ENCODE measurements at regions not wholly inside any gene's neighbourhood (a gene's known extent, or its start where the extent isn't known, plus 50 kb on each side); places are given as distances from the start of the nearest gene placed in this dataset.

GRCh38 chr12:111025792-111026430 lies 105.5 kb upstream of the MYL2 start:
- DNase-seq (ENCODE audit: low read depth), result no peak

DNA sequence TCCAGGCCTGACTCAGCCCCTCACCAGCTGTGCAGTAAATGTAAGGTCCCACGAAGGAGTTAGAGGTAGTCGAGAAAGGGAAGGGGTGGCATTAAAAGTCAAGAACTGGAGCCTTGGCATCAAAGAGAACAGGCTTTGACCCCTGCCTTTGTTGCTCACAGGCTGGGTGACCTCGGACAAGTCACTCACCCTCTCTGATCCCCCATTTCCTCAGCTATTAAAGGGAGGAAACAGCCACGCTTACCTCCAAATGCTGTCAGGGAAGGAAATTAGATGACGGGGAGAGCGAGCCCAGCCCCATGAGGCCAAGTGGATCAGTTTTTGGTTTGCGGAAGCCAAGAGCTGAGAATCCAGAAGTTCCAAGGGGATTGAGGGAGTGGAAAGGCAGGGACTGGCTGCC lies 104.9 kb upstream of the MYL2 start:
- no peak for DNase-seq (ENCODE audit: low read depth)

DNA sequence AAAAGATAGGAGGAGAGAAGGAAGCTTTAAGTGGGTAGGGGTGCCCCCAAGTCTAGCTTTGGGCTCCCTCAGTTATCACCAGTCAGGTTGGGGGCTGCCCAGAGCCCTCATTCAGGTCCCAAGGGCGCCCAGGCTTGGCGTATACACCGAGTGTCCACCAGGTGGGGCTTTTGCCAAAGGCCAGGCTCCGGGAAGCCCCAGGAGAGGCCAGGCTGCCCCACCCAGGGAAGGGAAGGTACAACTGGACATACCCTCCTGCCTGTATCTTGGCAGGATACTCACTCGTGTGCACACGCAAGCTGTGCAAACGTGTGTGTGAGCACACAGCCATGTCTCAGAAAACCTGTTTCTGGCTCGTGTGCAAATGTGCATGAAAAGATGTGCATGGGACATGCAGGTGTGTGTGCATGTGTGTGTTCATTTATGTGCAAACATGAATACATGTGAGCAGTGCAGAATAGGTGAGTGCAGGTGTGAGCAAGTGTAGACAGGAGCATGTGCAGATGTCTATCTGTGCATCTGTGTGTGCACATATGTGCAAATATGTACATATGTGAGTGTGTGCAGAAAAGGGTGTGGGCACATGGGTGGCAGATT lies 103.9 kb upstream of the MYL2 start:
- peak; percentile 24 for DNase-seq (ENCODE audit: low read depth)

- no peak for DNase-seq (ENCODE audit: low read depth)
These were observed 102.0 kb upstream of the MYL2 start for GRCh38 chr12:111022386-111022785.

DNA sequence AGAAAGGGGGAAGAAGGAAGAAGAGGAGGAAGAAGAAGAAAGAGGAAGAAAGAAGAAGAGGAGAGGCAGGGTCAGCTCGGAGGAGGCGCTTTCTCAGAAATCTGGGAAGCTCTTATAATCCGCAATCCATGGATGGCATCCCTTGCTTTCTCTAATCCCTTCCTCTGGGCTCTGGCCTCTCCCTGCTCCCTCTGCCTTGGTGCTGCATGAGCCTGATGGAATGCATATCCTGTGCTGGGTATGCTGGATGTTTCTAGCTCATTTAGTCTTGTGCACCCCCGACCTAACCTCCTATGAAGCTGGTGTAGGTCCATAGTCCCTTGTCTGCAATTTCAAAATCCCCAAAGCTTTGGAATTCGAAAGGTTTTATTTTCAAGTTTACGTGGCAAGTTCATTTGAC lies 94.2 kb upstream of the MYL2 start:
- no peak for DNase-seq (ENCODE audit: low read depth)

GRCh38 chr12:111012918-111013317 lies 92.5 kb upstream of the MYL2 start:
- no peak for DNase-seq (ENCODE audit: low read depth)

GRCh38 chr12:111011999-111012600 lies 91.7 kb upstream of the MYL2 start:
- no peak for DNase-seq (ENCODE audit: low read depth)

GRCh38 chr12:111010916-111011657 lies 90.7 kb upstream of the MYL2 start:
- no peak for DNase-seq (ENCODE audit: low read depth)

GRCh38 chr12:111010061-111010460 lies 89.7 kb upstream of the MYL2 start:
- no peak for DNase-seq (ENCODE audit: low read depth)

DNA sequence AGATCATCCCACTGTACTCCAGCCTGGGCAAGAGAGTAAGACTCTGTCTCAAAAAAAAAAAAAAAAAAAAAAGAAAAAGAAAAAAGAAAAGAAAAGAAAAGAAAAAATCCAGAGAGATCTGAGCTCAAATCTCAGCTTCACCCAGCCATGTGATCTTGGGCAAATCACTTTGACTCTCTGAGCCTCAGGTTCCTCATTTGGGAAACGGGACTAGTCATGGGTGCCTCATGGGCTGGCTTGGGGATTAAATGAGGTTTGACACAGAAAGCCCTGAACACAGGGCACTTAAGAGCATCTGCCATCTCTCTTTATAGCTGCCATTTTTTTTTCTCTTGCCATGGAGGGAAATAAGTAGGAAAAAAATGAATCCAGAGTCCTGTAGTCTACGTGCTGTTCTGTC lies 86.2 kb upstream of the MYL2 start:
- DNase-seq (ENCODE audit: low read depth), result no peak

DNA sequence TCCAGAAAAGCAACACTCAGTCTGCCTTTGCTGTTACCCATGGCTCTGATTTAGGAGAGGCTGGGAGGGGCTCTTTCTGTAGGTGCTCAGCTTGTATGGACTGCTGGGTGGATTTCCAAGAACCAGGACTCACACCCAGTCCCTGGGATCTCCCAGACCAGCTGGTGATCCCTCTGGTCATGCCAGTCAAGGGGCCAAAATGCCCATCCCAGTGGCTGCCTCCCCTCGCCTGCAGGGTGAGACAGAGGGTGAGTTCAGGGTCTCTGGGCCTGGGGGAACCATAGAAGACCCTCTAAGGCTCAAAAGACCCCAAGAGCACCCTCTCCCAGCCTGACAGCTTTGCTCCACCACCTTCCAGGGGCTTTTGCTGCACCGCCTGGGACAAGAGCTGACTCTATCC lies 78.6 kb upstream of the MYL2 start:
- DNase-seq (ENCODE audit: low read depth), result no peak

- no peak for DNase-seq (ENCODE audit: low read depth)
These were observed 77.8 kb upstream of the MYL2 start for GRCh38 chr12:110998165-110998564.

DNA sequence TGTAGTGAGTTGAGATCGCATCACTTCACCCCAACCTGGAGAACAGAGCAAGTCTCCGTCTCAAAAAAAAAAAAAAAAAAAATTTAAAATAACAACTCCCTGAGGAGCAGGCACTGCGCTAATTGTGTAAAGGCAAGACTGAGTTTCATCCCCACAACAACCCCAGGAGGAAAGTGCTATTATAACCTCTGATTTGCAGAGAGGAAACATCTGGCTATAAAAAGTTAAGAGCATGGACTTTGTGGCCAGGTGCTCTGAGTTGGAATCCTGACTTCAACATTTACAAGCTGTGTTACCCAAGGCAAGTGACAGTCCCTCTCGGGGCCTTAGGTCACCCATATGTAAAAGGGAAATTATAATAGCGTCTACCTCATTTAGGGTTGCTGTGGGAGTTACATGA lies 76.0 kb upstream of the MYL2 start:
- no peak for DNase-seq (ENCODE audit: low read depth)

DNA sequence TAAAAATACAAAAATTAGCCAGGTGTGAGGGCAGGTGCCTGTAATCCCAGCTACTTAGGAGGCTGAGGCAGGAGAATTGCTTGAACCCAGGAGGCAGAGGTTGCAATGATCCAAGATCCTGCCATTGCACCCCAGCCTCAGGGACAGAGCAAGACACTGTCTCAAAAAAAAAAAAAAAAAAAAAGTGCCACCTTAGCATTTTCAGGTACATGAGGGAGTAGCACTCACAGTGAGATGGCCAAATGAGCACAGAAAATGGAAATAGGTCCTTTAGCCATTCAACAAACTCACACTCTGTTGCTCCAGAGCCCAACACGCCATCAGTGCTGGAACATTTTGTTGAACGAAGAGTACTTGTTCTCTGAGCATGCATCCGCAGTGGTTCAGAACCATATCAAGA lies 75.2 kb upstream of the MYL2 start:
- no peak for DNase-seq (ENCODE audit: low read depth)

- peak; percentile 71 for DNase-seq (ENCODE audit: low read depth)
These were observed 74.6 kb upstream of the MYL2 start for GRCh38 chr12:110995016-110995415.

GRCh38 chr12:110993434-110993833 lies 73.1 kb upstream of the MYL2 start:
- no peak for DNase-seq (ENCODE audit: low read depth)

GRCh38 chr12:110992909-110993308 lies 72.5 kb upstream of the MYL2 start:
- no peak for DNase-seq (ENCODE audit: low read depth)

DNA sequence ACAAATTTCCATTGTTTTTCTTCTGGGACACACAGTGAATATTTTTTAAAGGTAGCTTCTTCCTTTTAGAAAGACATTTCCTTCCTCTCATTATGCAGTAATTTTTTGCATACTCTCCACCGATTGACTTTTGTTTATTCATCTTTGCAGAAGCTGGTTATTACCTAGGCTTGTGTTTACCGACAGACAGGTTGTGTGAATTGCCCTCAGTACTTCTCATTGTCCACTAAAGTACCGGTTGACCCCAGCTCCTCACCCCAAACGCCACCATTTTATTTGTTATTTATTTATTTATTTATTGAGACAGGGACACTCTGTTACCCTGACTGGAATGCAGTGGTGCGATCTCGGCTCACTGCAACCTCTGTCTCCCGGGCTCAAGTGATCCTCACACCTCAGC lies 63.4 kb upstream of the MYL2 start:
- no peak for DNase-seq (ENCODE audit: low read depth)

- no peak for DNase-seq (ENCODE audit: low read depth)
These were observed 52.5 kb upstream of the MYL2 start for GRCh38 chr12:110972866-110973265.

- no peak for DNase-seq (ENCODE audit: low read depth)
These were observed 51.6 kb upstream of the MYL2 start for GRCh38 chr12:110971936-110972335.

- DNase-seq (ENCODE audit: low read depth), result no peak
These were observed 51.0 kb upstream of the MYL2 start for GRCh38 chr12:110971189-110971920.
